Peyer's patch (tissue), 4 donors: ENCODE measurements at regions not wholly inside any gene's neighbourhood (a gene's known extent, or its start where the extent isn't known, plus 50 kb on each side); places are given as distances from the start of the nearest gene placed in this dataset.
A peak's percentile ranks its signal among the peaks of the same experiment; 100 is the strongest.

Source experiments
- DNase-seq, 3 donors: peaks; one replicate each; pipeline ENCODE4 v3.0.0-alpha.2; 2017 to 2019
- H3K27ac ChIP-seq, 4 donors: fragments of 200-600 bp; sonication (generic); one replicate each; pipeline ENCODE4 v1.5.1; 2016 to 2019
- H3K27me3 ChIP-seq, 2 donors: fragments of 200-600 bp; sonication (generic); one replicate each; pipeline ENCODE4 v1.5.1; 2019
- H3K36me3 ChIP-seq, 3 donors: fragments of 200-600 bp; sonication (generic); one replicate each; pipeline ENCODE4 v1.5.1; 2016 to 2019
- H3K4me1 ChIP-seq, 4 donors: fragments of 200-600 bp; sonication (generic); one replicate each; pipeline ENCODE4 v1.5.1; 2016 to 2019
- H3K4me3 ChIP-seq, 4 donors: fragments of 200-600 bp; sonication (generic); 1 replicate in 3 of 4; 2 replicates in 1 of 4; pipeline ENCODE4 v1.5.1; 2016 to 2019; ENCODE audit warnings: mild to moderate bottlenecking in 1 of 4
- H3K9me3 ChIP-seq, 4 donors: fragments of 200-600 bp; sonication (generic); one replicate each; pipeline ENCODE4 v1.5.1; 2016 to 2019; ENCODE audit warnings: mild to moderate bottlenecking in 1 of 4
- POLR2A ChIP-seq, 2 donors: fragments of 450-650 bp; IDR thresholded peaks; one replicate each; pipeline ENCODE4 v1.5.1; 2017; ENCODE audit warnings: antibody characterized with exemption in 2 of 2, mild to moderate bottlenecking in 2 of 2, moderate library complexity in 2 of 2
- TF ChIP-seq, protein P1 (sequence below), 6 experiments: fragments of 450-650 bp in 4 of 6; fragments of 200-600 bp in 2 of 6; sonication (generic) in 1 of 6; IDR thresholded peaks; one replicate each; pipeline ENCODE4 v1.5.1; 2017 to 2019; ENCODE audit warnings: antibody characterized with exemption in 6 of 6, mild to moderate bottlenecking in 3 of 6, moderate library complexity in 1 of 6

DNA sequence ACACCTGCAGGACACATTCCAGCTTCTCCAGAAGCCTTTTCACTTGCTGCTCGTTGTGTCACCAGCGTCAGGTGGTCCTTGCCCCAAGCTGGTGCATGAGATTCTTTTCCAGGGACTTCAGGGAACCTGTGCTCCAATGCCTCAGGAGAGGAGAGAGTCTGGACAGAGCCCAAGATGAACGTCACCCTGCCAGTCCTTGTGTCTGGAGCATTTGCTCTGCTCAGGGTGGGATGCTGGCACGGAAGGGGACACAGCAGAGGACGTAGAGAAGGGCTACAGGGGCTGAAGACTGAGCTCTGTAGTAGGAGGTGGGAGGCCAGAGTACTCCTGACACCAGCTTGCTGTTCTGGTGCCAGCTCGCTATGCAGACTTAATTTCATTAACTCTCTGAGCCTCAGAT is 262.1 kb downstream of the XXYLT1 start:
- peak in 1 of 3 donors; percentile 5 for DNase-seq

DNA sequence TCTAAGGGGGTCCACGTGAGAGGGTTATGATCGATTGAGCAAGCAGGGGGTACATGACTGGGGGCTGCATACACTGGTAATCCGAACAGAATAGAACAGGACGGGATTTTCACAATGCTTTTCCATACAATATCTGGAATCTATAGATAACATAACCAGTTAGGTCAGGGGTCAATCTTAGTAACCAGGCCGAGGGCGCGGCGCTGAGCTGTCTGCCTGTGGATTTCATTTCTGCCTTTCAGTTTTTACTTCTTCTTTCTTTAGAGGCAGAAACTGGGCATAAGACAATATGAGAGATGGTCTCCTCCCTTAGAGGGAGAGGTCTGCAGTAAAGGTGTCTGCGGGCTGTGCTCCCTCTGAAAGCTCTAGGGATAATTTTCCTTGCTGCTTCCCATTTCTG is 261.3 kb downstream of the XXYLT1 start:
- Histone ChIP-seq H3K4me3 (no peak overlapping the region), H3K27me3 (no peaks in the 10 kb centered on the region), H3K27ac (no peak overlapping the region), H3K4me1 (no peaks in the 10 kb centered on the region), H3K36me3 (no peaks in the 10 kb centered on the region), H3K9me3 (no peaks in the 10 kb centered on the region)
- TF ChIP-seq, protein P1, sequence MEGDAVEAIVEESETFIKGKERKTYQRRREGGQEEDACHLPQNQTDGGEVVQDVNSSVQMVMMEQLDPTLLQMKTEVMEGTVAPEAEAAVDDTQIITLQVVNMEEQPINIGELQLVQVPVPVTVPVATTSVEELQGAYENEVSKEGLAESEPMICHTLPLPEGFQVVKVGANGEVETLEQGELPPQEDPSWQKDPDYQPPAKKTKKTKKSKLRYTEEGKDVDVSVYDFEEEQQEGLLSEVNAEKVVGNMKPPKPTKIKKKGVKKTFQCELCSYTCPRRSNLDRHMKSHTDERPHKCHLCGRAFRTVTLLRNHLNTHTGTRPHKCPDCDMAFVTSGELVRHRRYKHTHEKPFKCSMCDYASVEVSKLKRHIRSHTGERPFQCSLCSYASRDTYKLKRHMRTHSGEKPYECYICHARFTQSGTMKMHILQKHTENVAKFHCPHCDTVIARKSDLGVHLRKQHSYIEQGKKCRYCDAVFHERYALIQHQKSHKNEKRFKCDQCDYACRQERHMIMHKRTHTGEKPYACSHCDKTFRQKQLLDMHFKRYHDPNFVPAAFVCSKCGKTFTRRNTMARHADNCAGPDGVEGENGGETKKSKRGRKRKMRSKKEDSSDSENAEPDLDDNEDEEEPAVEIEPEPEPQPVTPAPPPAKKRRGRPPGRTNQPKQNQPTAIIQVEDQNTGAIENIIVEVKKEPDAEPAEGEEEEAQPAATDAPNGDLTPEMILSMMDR (IDR thresholded peaks at IDR 0.05): no peak
- TF ChIP-seq POLR2A (IDR thresholded peaks at IDR 0.05): no peak
- peak in 1 of 3 donors; percentile 38 for DNase-seq

More for the DNA sequence above, 262.1 kb downstream of the XXYLT1 start:
- Histone ChIP-seq H3K36me3 (no peaks in the 10 kb centered on the region), H3K27ac (no peak overlapping the region), H3K27me3 (no peaks in the 10 kb centered on the region), H3K9me3 (no peaks in the 10 kb centered on the region), H3K4me3 (no peak overlapping the region), H3K4me1 (no peaks in the 10 kb centered on the region)
- TF ChIP-seq POLR2A (IDR thresholded peaks at IDR 0.05): no peak
- TF ChIP-seq, protein P1 (IDR thresholded peaks at IDR 0.05): no peak

DNA sequence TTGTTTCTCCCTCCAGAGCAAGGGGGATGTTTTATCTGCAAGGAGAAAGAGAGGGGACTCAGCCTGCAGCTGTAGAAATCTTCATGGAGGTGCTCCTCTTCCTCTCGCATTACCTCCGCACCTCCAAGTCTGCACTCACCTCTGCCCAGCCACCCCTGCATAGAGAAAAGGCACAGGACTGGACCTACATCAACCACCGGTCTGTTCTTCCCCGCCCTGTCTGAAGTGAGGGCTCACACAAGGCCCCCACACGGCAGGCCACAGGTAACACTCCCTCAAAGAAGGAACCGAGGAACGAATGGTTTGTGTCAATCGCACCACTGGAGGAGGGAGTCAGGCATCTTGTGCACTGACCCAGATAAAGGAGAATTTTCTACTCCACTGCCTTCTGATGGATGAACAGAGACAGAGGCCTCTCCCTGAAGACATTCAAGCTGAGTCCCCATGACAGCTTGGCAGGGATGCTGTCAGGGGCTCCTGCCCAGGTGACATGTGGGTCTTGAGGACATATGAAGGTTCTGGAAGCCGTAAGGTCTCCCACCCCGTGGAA is 260.3 kb downstream of the XXYLT1 start:
- Histone ChIP-seq H3K9me3 (no peaks in the 10 kb centered on the region), H3K36me3 (no peaks in the 10 kb centered on the region), H3K4me3 (no peak overlapping the region), H3K4me1 (no peaks in the 10 kb centered on the region), H3K27me3 (no peaks in the 10 kb centered on the region), H3K27ac (no peak overlapping the region)
- no peak for TF ChIP-seq POLR2A (IDR thresholded peaks at IDR 0.05)
- TF ChIP-seq, protein P1 (IDR thresholded peaks at IDR 0.05): no peak
- DNase-seq: peak in 1 of 3 donors; percentile 29

DNA sequence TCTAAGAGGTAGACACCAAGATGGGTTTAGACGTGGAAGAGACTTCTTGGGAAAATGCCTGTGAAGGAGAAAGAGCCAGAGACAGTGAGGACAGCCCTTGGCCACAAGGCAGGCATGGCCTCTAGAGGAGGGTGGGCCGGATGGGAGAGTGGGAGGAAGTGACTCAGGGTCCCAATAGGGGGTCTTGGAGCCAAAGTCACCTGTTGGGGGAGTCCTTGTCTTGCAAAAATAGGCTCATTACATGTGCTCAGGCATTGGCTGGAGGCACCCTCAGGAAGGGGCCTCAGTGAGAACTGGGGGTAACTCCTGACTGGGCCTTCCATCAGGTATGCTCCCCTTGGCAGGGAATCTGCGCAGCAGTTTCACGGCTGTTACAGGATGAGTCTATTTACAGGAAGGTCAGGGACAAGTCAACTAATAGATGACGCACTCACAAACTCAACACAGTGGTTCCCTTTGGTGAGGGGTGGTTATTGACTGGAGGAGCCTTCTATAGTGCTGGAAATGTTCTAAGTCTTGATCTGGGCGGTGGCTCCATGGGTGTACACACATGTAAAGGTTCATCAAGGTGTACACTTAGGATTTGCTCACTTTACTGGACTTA is 259.6 kb downstream of the XXYLT1 start:
- TF ChIP-seq POLR2A (IDR thresholded peaks at IDR 0.05): no peak
- TF ChIP-seq, protein P1 (IDR thresholded peaks at IDR 0.05): no peak
- H3K27ac ChIP-seq: no peak overlapping the region
- no peaks in the 10 kb centered on the region for H3K27me3 ChIP-seq
- no peak overlapping the region for H3K4me3 ChIP-seq
- no peaks in the 10 kb centered on the region for H3K4me1 ChIP-seq
- no peaks in the 10 kb centered on the region for H3K9me3 ChIP-seq
- peak in 1 of 3 donors; percentile 32 for DNase-seq
- H3K36me3 ChIP-seq: no peaks in the 10 kb centered on the region

DNA sequence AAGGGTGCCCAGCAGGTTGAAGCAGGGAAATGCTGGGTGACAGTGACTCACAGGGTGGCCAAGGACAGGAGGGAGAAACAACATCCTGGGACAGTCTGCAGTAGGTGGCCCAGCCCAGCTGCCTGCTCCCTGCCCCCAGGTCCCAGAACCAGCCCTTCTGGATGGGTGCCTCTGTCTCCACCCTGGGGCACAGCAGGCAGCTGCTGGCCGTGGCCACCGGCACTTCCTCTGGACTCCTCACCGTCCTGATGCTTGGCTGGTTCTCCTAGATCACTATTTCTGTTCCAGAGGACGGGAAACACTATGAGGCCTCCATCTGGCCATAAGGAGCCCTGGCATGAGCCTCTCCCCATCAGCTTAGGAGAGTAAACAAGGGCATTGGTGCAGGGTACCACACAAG is 258.9 kb downstream of the XXYLT1 start:
- Histone ChIP-seq H3K36me3 (no peaks in the 10 kb centered on the region), H3K9me3 (no peaks in the 10 kb centered on the region), H3K4me1 (no peaks in the 10 kb centered on the region), H3K27ac (no peak overlapping the region), H3K4me3 (no peak overlapping the region), H3K27me3 (no peaks in the 10 kb centered on the region)
- TF ChIP-seq, protein P1 (IDR thresholded peaks at IDR 0.05): no peak
- TF ChIP-seq POLR2A (IDR thresholded peaks at IDR 0.05): no peak
- peak in 1 of 3 donors; percentile 36 for DNase-seq
